HCT116 (cell line): ENCODE measurements at regions not wholly inside any gene's neighbourhood (a gene's known extent, or its start where the extent isn't known, plus 50 kb on each side); places are given as distances from the start of the nearest gene placed in this dataset.

ENCODE experiments used
- ATAC-seq: fragments of 200-7000 bp; cut with Tn5 transposase; 2 replicates; pipeline ENCODE4 v1.9.1; 2020; ENCODE audit warnings: mild to moderate bottlenecking, moderate library complexity
- BruUV-seq: library from RNA; stranded (reverse); fragments of 400-500 nt; replicated peaks from 2 replicates; lab custom pipeline; 2021; lab: Mats Ljungman, UMichigan
- CTCF ChIA-PET: fragments of 300-600 bp; sonication (Branson Sonifier 250); formaldehyde crosslinking; loops from one replicate; lab custom pipeline; 2021; ENCODE audit warnings: antibody characterized with exemption; lab: Charles Lee
- POLR2A ChIA-PET: fragments of 300-600, 350-600 bp; sonication (Branson Sonifier 250); formaldehyde crosslinking; loops from one replicate; lab custom pipeline; 2021; ENCODE audit warnings: antibody characterized with exemption; lab: Charles Lee
- RAD21 ChIA-PET, 2 experiments: fragments of 300-600 bp; sonication (Branson Sonifier 250); formaldehyde crosslinking; loops; one replicate each; lab custom pipeline; 2023; ENCODE audit warnings: low total read pairs in 2 of 2; ENCODE audit not compliant: uncharacterized antibody in 2 of 2, unreplicated experiment in 2 of 2, low non-redundant PET in 1 of 2; lab: Charles Lee
- DNase-seq: peaks from one replicate; pipeline ENCODE4 v3.0.0-alpha.2; 2010; ENCODE audit warnings: low read depth, low spot score
- H2AFZ ChIP-seq: fragments of 200-600 bp; shearing (Covaris generic), sonication (generic); 2 replicates; pipeline ENCODE4 v1.6.1; 2017; ENCODE audit warnings: low read depth, mixed run types, mixed read lengths, antibody characterized with exemption, low read length; ENCODE audit not compliant: poor library complexity, severe bottlenecking
- H3K27ac ChIP-seq: 2 replicates; pipeline ENCODE4 v1.5.1; 2012; ENCODE audit warnings: low read depth, low read length
- H3K27me3 ChIP-seq: fragments of 200-600 bp; sonication (generic); 2 replicates; pipeline ENCODE4 v1.6.1; 2016; ENCODE audit warnings: mixed run types, low read length, mixed read lengths; ENCODE audit not compliant: insufficient read depth
- H3K36me3 ChIP-seq, 2 experiments: fragments of 200-500 bp in 1 of 2; fragments of 200-600 bp in 1 of 2; sonication (Bioruptor generic) in 1 of 2; sonication (generic) in 1 of 2; 2 replicates each; pipeline versions ENCODE4 v1.5.1 to v1.6.1; 2014 to 2016; ENCODE audit warnings: low read length in 2 of 2, inconsistent platforms in 1 of 2, mixed read lengths in 1 of 2, mixed run types in 1 of 2; ENCODE audit not compliant: insufficient read depth in 2 of 2, control insufficient read depth in 1 of 2
- H3K4me1 ChIP-seq, 2 experiments: fragments of 200-600 bp in 1 of 2; sonication (generic) in 1 of 2; 2 replicates each; pipeline versions ENCODE4 v1.5.1 to v1.6.1; 2012 to 2017; ENCODE audit warnings: low read length in 2 of 2, inconsistent platforms in 1 of 2, mild to moderate bottlenecking in 1 of 2, mixed read lengths in 1 of 2, mixed run types in 1 of 2, moderate library complexity in 1 of 2; ENCODE audit not compliant: insufficient read depth in 2 of 2, control insufficient read depth in 1 of 2
- H3K4me2 ChIP-seq: fragments of 200-600 bp; sonication (generic); 2 replicates; pipeline ENCODE4 v1.6.1; 2017; ENCODE audit warnings: mixed run types, low read length, mixed read lengths
- H3K4me3 ChIP-seq, 2 experiments: fragments of 200-600 bp in 1 of 2; sonication (generic) in 1 of 2; replicated peaks in 1 of 2; 2 replicates each; pipeline ENCODE4 v1.5.1; 2011 to 2016; ENCODE audit warnings: low read length in 2 of 2, control low read depth in 1 of 2, low read depth in 1 of 2, mild to moderate bottlenecking in 1 of 2, mixed read lengths in 1 of 2, mixed run types in 1 of 2
- H3K79me2 ChIP-seq: fragments of 200-600 bp; sonication (generic); 2 replicates; pipeline ENCODE4 v1.6.1; 2017; ENCODE audit warnings: mild to moderate bottlenecking, mixed run types, low read length, moderate library complexity, mixed read lengths; ENCODE audit not compliant: insufficient read depth
- H3K9ac ChIP-seq: fragments of 200-600 bp; sonication (generic); 2 replicates; pipeline ENCODE4 v1.6.1; 2016; ENCODE audit warnings: low read length, mixed read lengths
- H3K9me2 ChIP-seq: fragments of 200-600 bp; sonication (generic), shearing (Covaris generic); 2 replicates; pipeline ENCODE4 v1.6.1; 2017; ENCODE audit warnings: mixed run types, mild to moderate bottlenecking, moderate library complexity; ENCODE audit not compliant: insufficient read depth
- H3K9me3 ChIP-seq, 2 experiments: fragments of 200-500 bp in 1 of 2; fragments of 200-600 bp in 1 of 2; sonication (Bioruptor generic) in 1 of 2; sonication (generic) in 1 of 2; 2 replicates each; pipeline ENCODE4 v1.6.1; 2014 to 2017; ENCODE audit warnings: low read length in 2 of 2, mixed read lengths in 2 of 2, inconsistent platforms in 1 of 2, low read depth in 1 of 2, mild to moderate bottlenecking in 1 of 2, mixed run types in 1 of 2, moderate library complexity in 1 of 2; ENCODE audit not compliant: control insufficient read depth in 1 of 2, insufficient read depth in 1 of 2
- H4K20me1 ChIP-seq: fragments of 200-600 bp; sonication (generic), shearing (Covaris generic); 2 replicates; pipeline ENCODE4 v1.6.1; 2017; ENCODE audit warnings: mixed run types, mild to moderate bottlenecking, moderate library complexity; ENCODE audit not compliant: insufficient read depth
- CBX3 ChIP-seq: IDR thresholded peaks from 2 replicates; pipeline ENCODE4 v1.6.1; 2012; ENCODE audit warnings: low read depth
- FOSL1 ChIP-seq: IDR thresholded peaks from 2 replicates; pipeline ENCODE4 v1.6.1; 2012; ENCODE audit warnings: low read depth
- JUND ChIP-seq: IDR thresholded peaks from 2 replicates; pipeline ENCODE4 v1.6.1; 2012
- SRF ChIP-seq: IDR thresholded peaks from 2 replicates; pipeline ENCODE4 v1.6.1; 2012; ENCODE audit warnings: low read depth
- YY1 ChIP-seq: IDR thresholded peaks from 2 replicates; pipeline ENCODE4 v1.6.1; 2011; ENCODE audit warnings: low read length, low read depth, moderate library complexity, mild to moderate bottlenecking; ENCODE audit not compliant: insufficient replicate concordance; ENCODE audit errors: extremely low read depth
- ZFX ChIP-seq: fragments of 450-650 bp; IDR thresholded peaks from 2 replicates; pipeline ENCODE4 v1.6.1; 2017
- ZNF274 ChIP-seq: fragments of 200-500 bp; sonication (Bioruptor generic); IDR thresholded peaks from 2 replicates; pipeline ENCODE4 v1.6.1; 2014; ENCODE audit warnings: mild to moderate bottlenecking, low read depth, low read length, inconsistent platforms
- intact Hi-C: fragments of 100-400 bp; cut with micrococcal nuclease; formaldehyde crosslinking; loops from 2 replicates; pipeline ENCODE4 v1.10.0; 2022
- TF ChIP-seq, protein P1 (sequence below): IDR thresholded peaks from 2 replicates; pipeline ENCODE4 v1.6.1; 2012
- TF ChIP-seq, protein P2 (sequence below): IDR thresholded peaks from 2 replicates; pipeline ENCODE4 v1.6.1; 2012; ENCODE audit warnings: low read depth

DNA sequence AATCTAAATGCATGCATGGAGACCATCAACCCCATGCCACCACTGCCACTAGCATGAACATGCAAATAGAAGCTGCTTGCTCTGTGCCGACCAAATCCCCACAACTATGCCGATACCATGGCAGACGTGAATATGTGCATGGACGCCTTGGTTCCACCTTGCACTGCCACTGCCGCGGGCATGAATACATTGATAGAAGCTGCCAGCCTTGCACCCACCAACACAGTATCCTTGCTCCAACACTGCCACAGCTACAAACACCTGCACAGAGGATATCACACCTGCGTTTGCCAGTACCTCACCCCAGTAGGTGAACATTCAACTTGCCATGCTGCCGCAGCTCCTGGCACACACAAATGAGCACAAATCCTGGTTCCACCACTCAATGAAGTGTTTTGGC lies 527.4 kb upstream of the REG3G start:
- BruUV-seq, result no TSS peak
- no peak for ATAC-seq

More for the DNA sequence above, 527.4 kb upstream of the REG3G start:
- TF ChIP-seq, protein P1, sequence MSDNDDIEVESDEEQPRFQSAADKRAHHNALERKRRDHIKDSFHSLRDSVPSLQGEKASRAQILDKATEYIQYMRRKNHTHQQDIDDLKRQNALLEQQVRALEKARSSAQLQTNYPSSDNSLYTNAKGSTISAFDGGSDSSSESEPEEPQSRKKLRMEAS, result no peak
- TF ChIP-seq ZFX (no peak), FOSL1 (no peak), SRF (no peak), JUND (no peak), ZNF274 (no peak), YY1 (no peak), CBX3 (no peak)
- TF ChIP-seq, protein P2, sequence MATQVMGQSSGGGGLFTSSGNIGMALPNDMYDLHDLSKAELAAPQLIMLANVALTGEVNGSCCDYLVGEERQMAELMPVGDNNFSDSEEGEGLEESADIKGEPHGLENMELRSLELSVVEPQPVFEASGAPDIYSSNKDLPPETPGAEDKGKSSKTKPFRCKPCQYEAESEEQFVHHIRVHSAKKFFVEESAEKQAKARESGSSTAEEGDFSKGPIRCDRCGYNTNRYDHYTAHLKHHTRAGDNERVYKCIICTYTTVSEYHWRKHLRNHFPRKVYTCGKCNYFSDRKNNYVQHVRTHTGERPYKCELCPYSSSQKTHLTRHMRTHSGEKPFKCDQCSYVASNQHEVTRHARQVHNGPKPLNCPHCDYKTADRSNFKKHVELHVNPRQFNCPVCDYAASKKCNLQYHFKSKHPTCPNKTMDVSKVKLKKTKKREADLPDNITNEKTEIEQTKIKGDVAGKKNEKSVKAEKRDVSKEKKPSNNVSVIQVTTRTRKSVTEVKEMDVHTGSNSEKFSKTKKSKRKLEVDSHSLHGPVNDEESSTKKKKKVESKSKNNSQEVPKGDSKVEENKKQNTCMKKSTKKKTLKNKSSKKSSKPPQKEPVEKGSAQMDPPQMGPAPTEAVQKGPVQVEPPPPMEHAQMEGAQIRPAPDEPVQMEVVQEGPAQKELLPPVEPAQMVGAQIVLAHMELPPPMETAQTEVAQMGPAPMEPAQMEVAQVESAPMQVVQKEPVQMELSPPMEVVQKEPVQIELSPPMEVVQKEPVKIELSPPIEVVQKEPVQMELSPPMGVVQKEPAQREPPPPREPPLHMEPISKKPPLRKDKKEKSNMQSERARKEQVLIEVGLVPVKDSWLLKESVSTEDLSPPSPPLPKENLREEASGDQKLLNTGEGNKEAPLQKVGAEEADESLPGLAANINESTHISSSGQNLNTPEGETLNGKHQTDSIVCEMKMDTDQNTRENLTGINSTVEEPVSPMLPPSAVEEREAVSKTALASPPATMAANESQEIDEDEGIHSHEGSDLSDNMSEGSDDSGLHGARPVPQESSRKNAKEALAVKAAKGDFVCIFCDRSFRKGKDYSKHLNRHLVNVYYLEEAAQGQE, result no peak
- no peaks in the 10 kb centered on the region for H4K20me1 ChIP-seq
- intact Hi-C loops, result no loop called here
- H3K9ac ChIP-seq, result no peak overlapping the region
- H3K27ac ChIP-seq, result no peak overlapping the region
- no peak overlapping the region for H3K4me3 ChIP-seq
- H3K9me2 ChIP-seq, result no peaks in the 10 kb centered on the region
- no peaks in the 10 kb centered on the region for H3K36me3 ChIP-seq
- no peak overlapping the region for H2AFZ ChIP-seq
- no peaks in the 10 kb centered on the region for H3K27me3 ChIP-seq
- DNase-seq, result no peak
- H3K4me2 ChIP-seq, result no peak overlapping the region
- H3K4me1 ChIP-seq, result no peaks in the 10 kb centered on the region
- POLR2A ChIA-PET, result no interaction called here
- RAD21 ChIA-PET, result no interaction called here
- peaks cover 11 to 12% of the 10 kb centered on the region in 2 experiments; a peak in 2 of 4 replicates for H3K9me3 ChIP-seq
- no peaks in the 10 kb centered on the region for H3K79me2 ChIP-seq
- CTCF ChIA-PET, result no interaction called here
